ENCODE measurements at regions not wholly inside any gene's neighbourhood (a gene's known extent, or its start where the extent isn't known, plus 50 kb on each side); places are given as distances from the start of the nearest gene placed in this dataset.
"Not testable (repeated sequence)": the region's sequence is repeated elsewhere in the genome, so short reads cannot be mapped to it uniquely, and the experiment has no call there.

GRCh38 chr15:56568466-56569167, 103.7 kb upstream of the MNS1 start:
- no peak for DNase-seq

- DNase-seq, result no peak
Measured at GRCh38 chr15:56557415-56557814, 92.5 kb upstream of the MNS1 start.

DNA sequence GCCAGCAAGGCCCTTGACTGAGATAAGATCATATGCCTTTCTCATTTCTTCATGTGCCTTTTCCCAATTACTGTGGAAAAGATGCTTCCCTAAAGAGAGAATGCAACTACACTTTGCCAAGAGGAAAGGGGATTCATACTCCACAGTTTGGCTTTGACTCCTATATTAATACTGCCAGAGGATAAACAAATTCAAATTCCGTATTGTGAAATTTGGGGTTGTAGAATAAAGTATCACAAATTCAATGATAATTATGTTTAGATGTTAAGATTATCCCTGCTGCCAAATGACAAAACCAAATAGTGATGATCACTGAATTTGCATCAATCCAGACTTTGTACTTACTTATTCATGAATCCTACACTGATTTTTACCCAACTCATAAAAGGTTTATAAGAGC, 88.5 kb upstream of the MNS1 start:
- DNase-seq, result no peak

DNA sequence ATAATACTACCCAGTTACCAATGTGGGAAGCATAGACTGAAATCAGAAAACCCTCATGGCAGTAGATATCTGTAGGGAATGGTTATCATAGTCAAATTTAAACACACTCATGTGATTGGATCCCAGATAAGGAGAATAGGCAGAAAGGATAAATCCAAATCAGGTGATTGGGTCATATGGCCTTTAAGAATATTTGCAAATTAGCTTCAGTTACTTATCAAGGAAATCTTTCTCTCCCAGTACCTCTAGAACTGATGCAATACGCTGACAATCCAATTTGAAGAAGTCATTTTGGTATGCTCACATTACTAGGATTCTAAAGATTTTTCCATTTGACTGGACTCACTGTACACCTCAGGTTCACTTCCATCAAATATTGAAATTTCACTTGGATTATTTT, 87.7 kb upstream of the MNS1 start:
- DNase-seq, result no peak

DNA sequence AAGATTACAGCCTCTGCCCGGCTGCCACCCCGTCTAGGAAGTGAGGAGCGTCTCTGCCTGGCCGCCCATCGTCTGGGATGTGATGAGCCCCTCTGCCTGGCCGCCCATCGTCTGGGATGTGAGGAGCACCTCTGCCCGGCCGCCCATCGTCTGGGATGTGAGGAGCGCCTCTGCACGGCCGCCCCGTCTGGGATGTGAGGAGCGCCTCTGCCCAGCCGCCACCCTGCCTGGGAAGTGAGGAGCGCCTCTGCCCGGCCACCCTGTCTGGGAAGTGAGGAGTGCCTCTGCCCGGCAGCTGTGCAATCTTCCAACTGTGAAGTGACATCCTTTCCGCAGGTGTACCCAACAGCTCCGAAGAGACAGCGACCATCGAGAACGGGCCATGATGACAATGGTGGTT, 75.6 kb upstream of the MNS1 start:
- not testable (repeated sequence) for DNase-seq

GRCh38 chr15:56540157-56540556, 75.2 kb upstream of the MNS1 start:
- DNase-seq, result not testable (repeated sequence)

GRCh38 chr15:56538901-56539545, 74.1 kb upstream of the MNS1 start:
- no peak for DNase-seq

DNA sequence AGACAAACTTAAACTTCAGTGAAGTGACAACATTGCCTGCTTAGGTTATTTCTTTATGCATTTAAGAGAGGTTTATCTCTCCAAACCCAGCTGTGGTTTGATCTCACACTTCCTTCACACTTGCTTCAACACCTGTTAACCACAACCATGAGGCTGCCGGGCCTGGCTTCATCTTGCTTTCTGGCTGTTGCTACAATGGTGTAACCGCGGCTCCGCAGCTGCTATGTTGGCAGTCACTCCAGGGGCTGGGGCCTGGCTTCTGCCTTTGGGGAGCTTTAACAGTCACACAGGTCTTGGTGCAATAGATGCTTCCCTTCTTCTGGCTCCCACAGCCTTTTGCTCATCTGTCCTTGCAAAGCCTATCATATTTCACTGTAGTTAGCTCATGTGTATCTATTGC, 72.9 kb upstream of the MNS1 start:
- DNase-seq, result peak; percentile 38

GRCh38 chr15:56534728-56535127, 69.8 kb upstream of the MNS1 start:
- DNase-seq, result no peak

GRCh38 chr15:56533731-56534403, 68.9 kb upstream of the MNS1 start:
- no peak for DNase-seq

- DNase-seq, result no peak
Measured at GRCh38 chr15:56532721-56533460, 68.0 kb upstream of the MNS1 start.

DNA sequence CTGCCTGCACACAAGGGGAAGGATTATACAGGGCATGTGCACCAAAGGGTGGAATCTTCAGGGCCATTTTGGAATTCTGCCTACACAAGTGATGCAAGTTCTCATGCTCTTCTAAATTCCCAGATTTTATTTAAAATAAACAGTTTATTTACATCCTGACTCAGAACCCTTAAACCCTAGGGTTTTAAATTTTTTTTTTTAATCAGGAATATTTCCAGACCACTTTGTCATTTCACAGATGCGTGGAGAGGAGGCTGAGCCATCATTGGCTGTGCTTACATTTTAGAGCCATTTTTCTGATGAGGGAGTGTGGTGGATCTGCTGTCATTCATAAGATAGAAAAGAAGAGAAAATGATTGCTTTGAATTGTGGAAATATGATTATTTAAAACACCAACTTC, 65.2 kb upstream of the MNS1 start:
- no peak for DNase-seq

- no peak for DNase-seq
Measured at GRCh38 chr15:56528136-56528535, 63.2 kb upstream of the MNS1 start.

DNA sequence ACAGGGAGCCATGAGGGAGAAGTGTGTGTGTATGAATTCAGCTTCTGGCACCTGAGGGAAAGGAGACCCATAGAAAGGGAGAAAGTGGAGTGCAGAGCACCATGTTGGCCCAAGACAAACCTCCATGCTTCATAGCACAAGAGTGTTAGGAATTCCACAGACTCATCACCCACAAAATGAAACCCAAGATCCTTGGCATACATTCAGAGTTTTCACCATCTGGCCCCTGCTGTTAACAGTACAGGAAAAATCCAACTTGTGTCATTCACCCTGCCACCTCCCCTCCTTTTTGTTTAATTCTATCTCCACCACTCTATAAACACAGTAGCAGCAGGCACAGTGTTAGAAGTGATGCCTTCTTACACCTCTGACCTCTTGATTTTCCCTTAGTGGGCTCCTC, 60.0 kb upstream of the MNS1 start:
- no peak for DNase-seq

GRCh38 chr15:56523521-56523920, 58.6 kb upstream of the MNS1 start:
- DNase-seq, result no peak

DNA sequence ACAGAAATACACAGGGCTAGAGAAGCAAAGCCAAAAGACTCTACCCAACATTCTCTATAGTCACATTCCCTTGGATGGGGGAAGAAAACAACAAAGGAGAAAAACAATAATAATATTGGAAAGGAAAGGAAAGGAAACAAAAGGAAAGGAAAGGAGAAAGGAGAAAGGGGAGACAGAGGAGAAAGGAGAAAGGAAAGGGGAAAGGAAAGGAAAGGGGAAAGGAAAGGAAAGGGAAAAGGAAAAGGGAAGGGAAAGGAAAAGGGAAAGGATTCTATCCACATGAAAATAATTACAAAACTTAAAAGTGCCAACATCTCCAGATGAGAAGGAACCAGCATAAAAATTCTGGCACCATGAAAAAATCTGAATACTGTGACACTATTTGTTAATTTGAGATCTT, 54.1 kb upstream of the MNS1 start:
- no peak for DNase-seq

All from stimulated activated CD8-positive, alpha-beta memory T cell treated with anti-CD3 and anti-CD28 coated beads, Interleukin-4, amount 100 ng/mL, for 48 hours (primary cell).